ENCODE measurements at regions not wholly inside any gene's neighbourhood (a gene's known extent, or its start where the extent isn't known, plus 50 kb on each side); places are given as distances from the start of the nearest gene placed in this dataset.

- TF ChIP-seq POLR2A (IDR thresholded peaks at IDR 0.05; ENCODE audit: low read length) (no peak), SMC3 (IDR thresholded peaks at IDR 0.05) (no peak), CEBPB (IDR thresholded peaks at IDR 0.05) (no peak), CTCF (IDR thresholded peaks at IDR 0.05) (no peak), ZSCAN20 (CRISPR knock-in tag; IDR thresholded peaks at IDR 0.05) (no peak), EP300 (IDR thresholded peaks at IDR 0.05) (no peak), HOXB5 (CRISPR knock-in tag; IDR thresholded peaks at IDR 0.05) (no peak), KDM1A (IDR thresholded peaks at IDR 0.05; ENCODE audit: low read depth) (no peak), CBX8 (IDR thresholded peaks at IDR 0.05) (no peak), BHLHE40 (IDR thresholded peaks at IDR 0.05; ENCODE audit: low read depth, low read length) (no peak)
- TF ChIP-seq, protein P1, sequence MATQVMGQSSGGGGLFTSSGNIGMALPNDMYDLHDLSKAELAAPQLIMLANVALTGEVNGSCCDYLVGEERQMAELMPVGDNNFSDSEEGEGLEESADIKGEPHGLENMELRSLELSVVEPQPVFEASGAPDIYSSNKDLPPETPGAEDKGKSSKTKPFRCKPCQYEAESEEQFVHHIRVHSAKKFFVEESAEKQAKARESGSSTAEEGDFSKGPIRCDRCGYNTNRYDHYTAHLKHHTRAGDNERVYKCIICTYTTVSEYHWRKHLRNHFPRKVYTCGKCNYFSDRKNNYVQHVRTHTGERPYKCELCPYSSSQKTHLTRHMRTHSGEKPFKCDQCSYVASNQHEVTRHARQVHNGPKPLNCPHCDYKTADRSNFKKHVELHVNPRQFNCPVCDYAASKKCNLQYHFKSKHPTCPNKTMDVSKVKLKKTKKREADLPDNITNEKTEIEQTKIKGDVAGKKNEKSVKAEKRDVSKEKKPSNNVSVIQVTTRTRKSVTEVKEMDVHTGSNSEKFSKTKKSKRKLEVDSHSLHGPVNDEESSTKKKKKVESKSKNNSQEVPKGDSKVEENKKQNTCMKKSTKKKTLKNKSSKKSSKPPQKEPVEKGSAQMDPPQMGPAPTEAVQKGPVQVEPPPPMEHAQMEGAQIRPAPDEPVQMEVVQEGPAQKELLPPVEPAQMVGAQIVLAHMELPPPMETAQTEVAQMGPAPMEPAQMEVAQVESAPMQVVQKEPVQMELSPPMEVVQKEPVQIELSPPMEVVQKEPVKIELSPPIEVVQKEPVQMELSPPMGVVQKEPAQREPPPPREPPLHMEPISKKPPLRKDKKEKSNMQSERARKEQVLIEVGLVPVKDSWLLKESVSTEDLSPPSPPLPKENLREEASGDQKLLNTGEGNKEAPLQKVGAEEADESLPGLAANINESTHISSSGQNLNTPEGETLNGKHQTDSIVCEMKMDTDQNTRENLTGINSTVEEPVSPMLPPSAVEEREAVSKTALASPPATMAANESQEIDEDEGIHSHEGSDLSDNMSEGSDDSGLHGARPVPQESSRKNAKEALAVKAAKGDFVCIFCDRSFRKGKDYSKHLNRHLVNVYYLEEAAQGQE (IDR thresholded peaks at IDR 0.05) = no peak
- TF ChIP-seq, protein P2, sequence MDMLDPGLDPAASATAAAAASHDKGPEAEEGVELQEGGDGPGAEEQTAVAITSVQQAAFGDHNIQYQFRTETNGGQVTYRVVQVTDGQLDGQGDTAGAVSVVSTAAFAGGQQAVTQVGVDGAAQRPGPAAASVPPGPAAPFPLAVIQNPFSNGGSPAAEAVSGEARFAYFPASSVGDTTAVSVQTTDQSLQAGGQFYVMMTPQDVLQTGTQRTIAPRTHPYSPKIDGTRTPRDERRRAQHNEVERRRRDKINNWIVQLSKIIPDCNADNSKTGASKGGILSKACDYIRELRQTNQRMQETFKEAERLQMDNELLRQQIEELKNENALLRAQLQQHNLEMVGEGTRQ (IDR thresholded peaks at IDR 0.05) = no peak
These were observed 1178.7 kb downstream of the SUCLG1 start for GRCh38 chr2:83280391-83280790.
